ENCODE measurements at regions not wholly inside any gene's neighbourhood (a gene's known extent, or its start where the extent isn't known, plus 50 kb on each side); places are given as distances from the start of the nearest gene placed in this dataset.
"Not testable (repeated sequence)": the region's sequence is repeated elsewhere in the genome, so short reads cannot be mapped to it uniquely, and the experiment has no call there.

GRCh38 chr3:194051366-194052149, 84.4 kb upstream of the HES1 start:
- DNase-seq = no peak

- no peak for DNase-seq
Observed at GRCh38 chr3:194053136-194053535, 82.8 kb upstream of the HES1 start.

- no peak for DNase-seq
Observed at GRCh38 chr3:194054016-194054415, 81.9 kb upstream of the HES1 start.

- DNase-seq = no peak
Observed at GRCh38 chr3:194054540-194054939, 81.4 kb upstream of the HES1 start.

- DNase-seq = no peak
Observed at GRCh38 chr3:194054961-194055360, 81.0 kb upstream of the HES1 start.

- not testable (repeated sequence) for DNase-seq
Observed at GRCh38 chr3:194056323-194056722, 79.6 kb upstream of the HES1 start.

- DNase-seq = no peak
Observed at GRCh38 chr3:194056731-194057415, 79.1 kb upstream of the HES1 start.

- DNase-seq = no peak
Observed at GRCh38 chr3:194057570-194058188, 78.3 kb upstream of the HES1 start.

GRCh38 chr3:194058189-194058571, 77.8 kb upstream of the HES1 start:
- DNase-seq = no peak

GRCh38 chr3:194058753-194059152, 77.2 kb upstream of the HES1 start:
- DNase-seq = no peak

- no peak for DNase-seq
Observed at GRCh38 chr3:194061421-194062030, 74.4 kb upstream of the HES1 start.

- DNase-seq = no peak
Observed at GRCh38 chr3:194062830-194063229, 73.1 kb upstream of the HES1 start.

- no peak for DNase-seq
Observed at GRCh38 chr3:194064380-194065332, 71.3 kb upstream of the HES1 start.

- not testable (repeated sequence) for DNase-seq
Observed at GRCh38 chr3:194067327-194067726, 68.6 kb upstream of the HES1 start.

- no peak for DNase-seq
Observed at GRCh38 chr3:194067949-194068362, 68.0 kb upstream of the HES1 start.

- no peak for DNase-seq
Observed at GRCh38 chr3:194069421-194070219, 66.3 kb upstream of the HES1 start.

- no peak for DNase-seq
Observed at GRCh38 chr3:194070220-194070633, 65.7 kb upstream of the HES1 start.

GRCh38 chr3:194070634-194071409, 65.1 kb upstream of the HES1 start:
- peak; percentile 13 for DNase-seq

GRCh38 chr3:194072097-194072428, 63.9 kb upstream of the HES1 start:
- DNase-seq = no peak

GRCh38 chr3:194072691-194073279, 63.2 kb upstream of the HES1 start:
- DNase-seq = no peak

Measured in T-helper 9 cell (primary cell).